NOMO-1 treated with DMSO at 0.1 percent for 48 hours (cell line): ENCODE measurements at regions not wholly inside any gene's neighbourhood (a gene's known extent, or its start where the extent isn't known, plus 50 kb on each side); places are given as distances from the start of the nearest gene placed in this dataset.
"Not testable (repeated sequence)": the region's sequence is repeated elsewhere in the genome, so short reads cannot be mapped to it uniquely, and the experiment has no call there.

Experiments used
- DNase-seq: peaks from one replicate; lab custom pipeline; 2025; ENCODE audit not compliant: unreplicated experiment; lab: John Stamatoyannopoulos, UW

- DNase-seq = no peak
These were observed 151.8 kb downstream of the ZFP36L2 start for GRCh38 chr2:43074592-43075053.

GRCh38 chr2:43074052-43074451, 152.4 kb downstream of the ZFP36L2 start:
- no peak for DNase-seq

GRCh38 chr2:43073401-43073825, 153.0 kb downstream of the ZFP36L2 start:
- peak; percentile 44 for DNase-seq

DNA sequence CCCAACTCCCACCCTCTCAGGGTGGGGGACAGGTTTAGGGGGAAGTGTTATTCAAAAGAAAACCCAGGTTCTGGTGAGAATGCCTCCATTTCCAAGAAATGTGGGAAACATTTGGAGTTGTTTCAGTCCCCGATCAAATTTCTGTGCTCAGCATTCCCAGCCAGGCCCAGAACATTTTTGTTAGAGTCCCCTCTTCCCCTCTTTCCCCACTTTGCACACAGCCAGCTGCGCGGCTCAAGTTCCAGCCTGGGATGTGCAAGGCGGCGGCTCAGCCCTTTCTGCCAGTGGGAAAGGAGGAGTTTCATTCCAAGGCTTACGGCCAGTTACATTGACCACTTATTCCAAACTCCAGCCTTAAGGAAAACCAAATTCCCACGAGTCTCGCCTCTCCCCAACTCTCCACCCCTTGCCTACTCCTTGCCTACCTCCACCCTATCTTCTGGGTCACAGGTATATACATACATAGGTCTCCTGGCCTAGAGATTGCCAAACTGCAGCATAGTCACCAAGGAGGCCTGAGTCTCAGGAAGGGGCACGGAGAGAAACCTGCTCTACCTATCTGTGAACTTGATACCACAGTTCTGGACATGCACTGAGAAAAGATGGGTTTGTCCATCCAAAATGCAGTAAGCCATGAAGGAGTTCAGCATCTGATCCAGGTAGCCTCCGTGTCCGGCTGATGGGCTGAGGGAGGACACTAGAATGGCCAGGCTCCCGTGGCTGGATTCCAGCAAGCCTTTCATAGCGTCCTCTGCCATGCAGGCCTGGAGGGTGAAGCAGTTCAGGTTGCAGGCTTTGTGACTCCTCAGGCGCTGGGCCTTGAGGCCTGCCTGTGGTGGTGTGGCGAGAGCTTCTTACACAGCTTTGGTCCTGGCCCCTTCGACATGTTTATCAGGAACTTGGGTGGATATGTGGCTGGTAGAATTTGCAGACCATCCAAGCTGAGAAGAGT, 154.5 kb downstream of the ZFP36L2 start:
- no peak for DNase-seq

DNA sequence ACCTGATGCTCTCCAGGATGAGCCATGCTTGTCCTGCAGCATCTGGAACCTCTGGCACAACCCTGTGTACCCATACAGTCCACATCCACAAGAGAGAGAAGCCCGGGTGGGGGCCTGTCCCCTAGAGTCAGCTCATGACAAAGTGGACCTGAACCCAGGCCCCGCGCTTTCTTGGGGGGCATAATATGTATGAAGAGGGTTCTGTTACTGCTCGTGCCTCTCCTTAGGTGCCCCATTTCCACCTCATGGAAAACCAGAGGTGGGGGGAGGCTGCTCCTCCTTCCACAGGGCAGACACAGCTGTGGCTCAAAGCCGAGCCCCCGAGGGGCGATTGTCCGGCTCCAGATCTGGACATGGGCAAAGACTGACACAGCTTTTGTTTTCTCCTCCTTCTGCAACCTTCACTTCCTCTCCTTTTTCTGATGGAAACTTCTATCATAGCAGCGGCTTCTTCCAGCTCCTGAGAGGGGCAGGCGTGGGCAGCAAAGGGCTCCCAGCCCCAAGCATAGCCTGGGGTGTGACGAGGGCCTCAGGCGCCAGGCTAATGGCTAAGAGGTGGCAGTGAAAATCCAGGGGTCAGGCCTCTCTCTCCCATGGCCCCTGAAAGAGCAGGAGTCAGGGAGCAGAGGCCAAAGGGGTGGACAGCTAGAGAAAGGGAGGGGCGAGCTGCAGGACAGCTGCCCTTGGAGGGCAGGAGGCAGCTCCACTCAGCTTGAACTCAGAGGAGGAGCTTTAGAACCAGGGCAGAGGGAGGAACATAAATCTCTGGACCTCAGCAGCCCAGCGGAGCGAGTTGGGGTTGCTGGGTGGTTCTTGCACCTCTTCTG, 155.5 kb downstream of the ZFP36L2 start:
- DNase-seq = no peak

GRCh38 chr2:43070030-43070429, 156.4 kb downstream of the ZFP36L2 start:
- no peak for DNase-seq

DNA sequence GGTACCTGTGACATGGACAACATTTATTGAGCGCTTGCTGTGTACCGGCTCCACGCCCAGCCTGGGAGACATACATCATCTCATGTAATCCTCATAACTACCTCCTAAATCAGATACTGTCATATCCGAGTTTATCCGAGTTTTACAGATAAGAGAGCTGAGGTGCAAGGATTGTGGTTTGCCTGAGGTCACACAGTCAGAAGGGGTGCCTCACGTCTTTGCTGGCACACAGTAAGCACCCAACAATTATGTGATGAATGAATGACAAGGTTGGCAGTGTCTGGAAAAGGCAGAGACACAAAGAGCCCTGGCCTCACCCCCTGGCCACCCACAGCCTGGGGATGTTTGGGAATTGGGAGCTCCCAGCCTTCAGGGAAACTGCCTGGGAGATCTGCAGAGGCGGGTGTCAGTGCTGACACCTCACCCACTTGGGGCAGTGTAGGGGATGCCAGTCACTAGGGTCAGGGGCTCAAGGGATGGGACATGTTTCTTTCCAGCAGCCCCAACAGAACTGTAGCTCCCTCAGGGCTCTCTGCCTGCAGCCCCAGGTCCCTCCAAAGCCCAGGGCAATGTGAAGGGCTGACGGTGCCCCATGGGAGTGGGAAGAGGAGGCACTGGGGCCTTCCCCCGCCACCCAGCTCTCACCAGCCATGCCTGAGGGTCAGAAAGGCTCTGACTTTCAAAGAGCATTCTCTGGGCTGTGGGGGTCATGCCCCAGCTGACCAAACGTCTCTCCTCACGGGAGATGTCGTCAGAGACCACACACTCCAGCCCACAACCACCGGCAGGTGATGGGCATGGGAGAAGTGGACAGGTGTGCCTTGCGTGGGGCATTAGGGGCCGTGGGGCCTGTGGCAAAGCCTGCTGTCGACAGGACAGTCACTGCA, 157.5 kb downstream of the ZFP36L2 start:
- DNase-seq = no peak

GRCh38 chr2:43068041-43068533, 158.3 kb downstream of the ZFP36L2 start:
- DNase-seq = no peak

DNA sequence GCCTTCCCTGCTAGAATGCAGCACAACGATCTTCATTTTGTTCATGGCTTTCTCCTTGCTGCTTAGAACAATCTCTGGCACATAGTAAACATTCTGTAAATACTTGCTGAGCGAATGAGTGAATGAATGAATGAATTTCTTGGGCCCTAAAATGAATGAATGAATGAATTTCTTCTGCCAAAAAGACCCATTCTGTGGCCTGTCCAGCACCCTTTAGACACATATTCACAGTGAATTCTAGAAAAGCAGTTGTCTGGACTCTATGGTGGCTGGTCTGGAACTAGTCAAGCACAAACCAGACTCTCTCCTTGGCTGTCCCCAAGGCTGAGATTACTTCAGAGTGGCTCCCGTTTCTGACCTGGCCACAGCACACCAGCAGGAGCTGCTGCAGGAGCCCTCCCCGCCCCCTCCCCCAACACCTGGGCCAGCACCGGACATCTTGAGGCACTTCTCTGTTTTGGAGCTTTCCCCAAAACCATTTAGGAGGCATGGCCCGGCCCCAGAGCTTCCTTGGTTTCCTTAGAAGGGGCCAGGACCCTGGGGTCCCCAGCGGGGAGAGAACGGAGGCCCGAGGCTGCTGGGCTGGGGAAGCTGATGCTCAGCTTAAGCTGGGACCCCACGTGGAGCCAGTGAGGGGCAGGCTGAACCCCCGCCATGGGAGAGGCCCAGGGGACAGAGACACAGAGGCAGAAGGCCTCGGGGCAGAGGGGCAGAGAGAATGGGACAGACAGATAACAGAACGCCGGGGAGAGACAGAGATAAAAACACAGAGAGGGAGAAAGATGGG, 159.0 kb downstream of the ZFP36L2 start:
- no peak for DNase-seq

GRCh38 chr2:43066541-43067253, 159.7 kb downstream of the ZFP36L2 start:
- not testable (repeated sequence) for DNase-seq

GRCh38 chr2:43065871-43066270, 160.5 kb downstream of the ZFP36L2 start:
- DNase-seq = no peak

DNA sequence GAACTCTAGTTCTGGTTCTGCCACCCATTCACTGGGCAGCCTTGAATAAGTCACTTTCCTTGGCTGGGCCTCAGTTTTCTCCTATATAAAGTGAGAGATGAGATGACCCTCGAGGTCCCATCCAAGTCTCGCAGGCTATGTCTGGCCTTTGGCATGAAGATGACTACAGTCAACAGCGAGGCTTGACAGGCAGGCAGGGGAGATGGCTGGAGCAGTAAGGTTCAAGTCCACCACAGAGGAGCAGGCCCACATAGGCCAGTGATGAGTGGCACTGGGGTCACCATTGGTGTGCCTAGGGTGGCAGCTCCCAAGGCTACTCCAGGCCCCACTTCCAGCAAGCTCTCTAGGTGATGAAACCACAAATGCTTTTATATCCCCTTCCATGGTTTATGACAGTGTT, 161.4 kb downstream of the ZFP36L2 start:
- DNase-seq = no peak

GRCh38 chr2:43063096-43063495, 163.3 kb downstream of the ZFP36L2 start:
- DNase-seq = not testable (repeated sequence)

GRCh38 chr2:43062058-43062457, 164.3 kb downstream of the ZFP36L2 start:
- no peak for DNase-seq

GRCh38 chr2:43060390-43061016, 165.9 kb downstream of the ZFP36L2 start:
- DNase-seq = no peak

GRCh38 chr2:43059183-43059897, 167.1 kb downstream of the ZFP36L2 start:
- peak; percentile 78 for DNase-seq

GRCh38 chr2:43058726-43059110, 167.7 kb downstream of the ZFP36L2 start:
- no peak for DNase-seq
